HS-27A (cell line): ENCODE measurements at regions not wholly inside any gene's neighbourhood (a gene's known extent, or its start where the extent isn't known, plus 50 kb on each side); places are given as distances from the start of the nearest gene placed in this dataset.
A peak's percentile ranks its signal among the peaks of the same experiment; 100 is the strongest.

Experiments
- DNase-seq: peaks from one replicate; pipeline ENCODE4 v3.0.0-alpha.2; 2012; ENCODE audit warnings: low read depth, missing footprints

DNA sequence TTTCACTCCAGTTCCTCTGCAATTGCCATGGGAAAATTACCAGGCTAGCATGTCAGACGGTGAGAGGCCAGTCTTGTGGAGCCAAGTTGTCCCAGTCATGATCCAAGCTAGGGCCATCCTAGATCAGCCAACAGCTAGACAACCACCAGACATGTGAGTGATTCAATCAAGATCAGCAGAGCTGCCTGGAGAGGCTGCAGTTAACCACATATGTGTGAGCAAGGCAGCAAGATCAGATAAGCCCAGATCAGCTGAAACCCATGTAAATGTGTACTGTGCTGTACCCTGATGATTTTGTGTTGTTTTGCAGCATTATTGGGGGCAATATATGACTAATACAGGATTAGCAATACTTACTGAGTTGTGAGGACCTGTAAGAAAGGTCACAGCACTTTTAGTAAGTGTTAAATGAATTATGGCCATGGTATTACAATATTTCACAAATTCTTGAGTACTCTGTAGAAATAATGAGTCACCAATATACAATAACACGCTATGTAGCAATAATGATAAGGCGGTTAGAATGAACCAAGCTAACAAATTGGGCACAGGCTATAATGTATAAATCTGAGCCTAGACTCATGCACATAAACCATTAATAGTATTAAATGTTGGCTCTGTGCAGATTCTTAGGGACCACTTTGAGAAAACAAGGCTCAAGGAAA lies 91.4 kb downstream of the SUDS3 start:
- no peak for DNase-seq

DNA sequence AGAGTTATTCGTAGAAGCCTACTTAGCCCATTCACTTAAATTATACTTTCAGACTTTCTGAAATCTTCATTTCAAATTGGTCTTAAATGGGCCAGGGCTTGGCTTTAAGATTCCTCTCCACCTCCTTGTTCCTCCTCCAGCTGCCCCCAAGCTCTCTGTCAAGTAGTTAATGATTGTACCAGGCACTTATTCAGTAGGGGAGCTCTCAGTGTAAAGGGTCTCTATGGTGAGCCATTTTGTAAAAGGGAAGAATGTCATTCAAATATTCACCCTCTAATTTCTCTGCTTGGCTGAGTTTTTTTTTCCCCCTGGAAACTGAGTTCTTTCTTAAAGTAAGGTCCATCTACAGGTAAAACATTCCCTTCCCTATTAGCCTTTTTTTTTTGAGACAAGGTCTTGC lies 96.6 kb downstream of the SUDS3 start:
- no peak for DNase-seq

DNA sequence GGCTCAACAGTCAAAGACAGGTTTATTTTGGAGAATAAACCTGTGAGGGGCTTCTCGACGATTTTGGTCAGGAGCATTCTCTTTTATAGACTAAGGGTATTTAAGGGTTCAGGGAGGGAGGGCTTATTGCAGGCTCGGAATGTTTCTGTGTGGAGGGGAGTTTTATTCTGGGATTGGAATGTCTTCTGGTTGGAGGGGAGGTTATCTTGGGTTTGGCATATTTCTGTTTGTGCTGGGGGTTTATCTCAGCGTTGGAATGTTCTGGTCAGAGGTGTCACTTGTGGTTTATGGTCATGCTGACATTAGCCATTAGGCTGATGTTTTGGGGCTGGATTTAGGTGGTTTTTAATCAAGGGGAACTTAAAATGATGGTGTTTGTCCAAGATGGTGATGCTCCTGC lies 103.9 kb downstream of the SUDS3 start:
- no peak for DNase-seq

DNA sequence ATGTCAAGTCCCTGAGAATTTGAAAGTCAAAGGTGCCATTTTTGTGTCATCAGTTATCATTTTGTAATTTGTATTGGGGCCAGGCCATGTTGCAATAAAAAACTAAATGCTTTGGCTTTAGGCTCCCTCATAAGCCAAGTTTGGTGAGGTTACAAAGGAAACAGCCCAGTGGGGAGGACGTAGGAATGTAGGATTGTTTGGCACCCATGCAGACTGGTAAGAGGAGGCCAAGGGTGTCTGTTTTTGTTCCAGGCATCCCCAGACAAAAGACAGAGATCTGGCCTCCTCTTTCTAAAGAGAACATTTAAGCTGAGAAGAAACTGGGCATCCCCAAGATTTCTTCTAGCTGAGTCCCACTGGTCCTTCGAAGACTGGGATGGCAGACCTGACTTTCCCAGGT lies 111.7 kb downstream of the SUDS3 start:
- no peak for DNase-seq

DNA sequence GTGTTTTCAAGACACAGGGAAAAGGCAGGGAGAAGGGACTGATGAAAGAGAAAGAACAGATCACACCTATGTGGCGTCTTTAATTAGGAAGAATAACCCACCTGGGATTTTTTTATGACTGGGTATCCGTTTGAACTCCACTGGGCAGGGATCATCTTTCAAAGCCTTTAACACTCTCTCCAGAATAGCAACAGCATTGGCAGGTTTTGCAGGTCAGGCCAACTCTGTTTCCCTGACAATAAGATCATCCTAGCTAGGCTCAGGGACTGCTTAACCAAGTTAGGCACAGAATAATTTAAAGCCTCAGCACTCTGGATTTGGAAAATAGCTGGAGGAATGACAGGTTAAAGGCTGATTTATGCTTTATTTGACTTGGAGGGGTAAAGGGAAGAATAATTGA lies 117.6 kb downstream of the SUDS3 start:
- no peak for DNase-seq

DNA sequence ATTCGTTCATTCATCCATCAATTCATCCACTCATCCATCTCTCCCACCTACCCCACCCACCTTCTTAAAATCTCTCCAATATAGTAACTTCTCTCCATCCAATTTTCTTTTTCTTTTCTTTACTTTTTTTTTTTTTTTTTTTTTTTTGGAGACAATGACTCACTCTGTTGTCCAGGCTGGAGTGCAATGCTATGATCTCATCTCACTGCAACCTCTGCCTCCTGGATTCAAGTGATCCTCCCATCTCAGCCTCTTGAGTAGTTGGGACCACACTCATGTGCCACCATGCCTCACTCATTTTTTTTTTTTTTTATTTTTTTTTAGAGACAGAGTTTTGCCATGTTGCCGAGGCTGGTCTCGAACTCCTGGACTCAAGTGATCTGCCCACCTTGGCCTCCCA lies 118.4 kb downstream of the SUDS3 start:
- DNase-seq, result no peak

DNA sequence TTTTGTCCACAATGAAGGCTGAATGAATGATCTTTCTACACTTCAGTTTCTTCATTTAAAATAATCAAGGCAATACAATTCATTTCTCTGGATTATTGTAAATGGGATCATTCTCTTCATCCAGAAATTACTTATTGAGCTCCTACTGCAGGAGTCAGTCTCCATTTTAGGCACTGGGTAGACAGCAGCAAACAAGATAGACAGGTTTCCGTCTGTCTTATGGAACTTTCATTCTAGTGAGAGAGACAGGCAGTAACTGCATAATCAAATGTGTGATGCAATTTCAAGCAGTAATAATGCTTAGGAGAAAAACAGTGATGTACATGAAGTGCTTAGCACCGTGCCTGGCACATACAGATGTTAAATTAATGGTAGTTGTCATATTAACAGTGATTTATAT lies 118.9 kb downstream of the SUDS3 start:
- DNase-seq, result no peak

DNA sequence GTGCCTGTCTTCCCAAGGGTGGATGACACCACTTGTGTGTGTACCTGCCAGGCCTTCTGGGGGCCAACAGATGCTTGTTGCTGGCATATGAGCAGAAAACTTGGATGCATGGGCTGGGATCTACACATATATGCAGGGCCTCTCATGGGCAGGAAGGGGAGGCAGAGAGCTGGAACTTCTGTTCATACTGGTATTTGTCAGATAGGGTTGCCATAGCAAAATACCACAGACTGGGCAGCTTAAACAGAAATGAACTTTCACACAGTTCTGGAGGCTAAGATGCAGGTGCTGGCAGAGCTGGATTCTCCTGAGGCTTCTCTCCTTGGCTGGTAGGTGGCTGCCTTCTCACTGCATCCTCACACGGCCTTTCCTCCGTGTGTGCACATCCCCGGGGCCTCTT lies 121.8 kb downstream of the SUDS3 start:
- DNase-seq, result no peak

DNA sequence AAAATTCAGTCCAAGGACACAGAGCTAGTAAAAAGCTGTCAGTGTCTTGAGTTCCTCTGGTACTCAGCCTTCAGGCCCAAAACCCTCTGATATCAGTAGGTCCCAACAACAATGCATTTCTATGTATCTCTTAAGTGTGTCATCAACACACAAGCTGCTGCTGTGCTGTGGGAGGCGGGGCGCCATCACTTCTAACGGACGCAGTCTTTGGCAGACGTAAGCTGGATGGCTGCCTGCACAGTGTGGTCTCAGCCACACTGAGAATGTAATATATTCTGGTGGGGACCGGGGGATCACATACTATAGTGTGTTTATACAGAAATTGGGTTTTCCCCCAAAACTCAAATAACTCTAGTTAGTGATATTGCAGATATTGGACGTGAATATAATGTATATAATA lies 123.9 kb downstream of the SUDS3 start:
- no peak for DNase-seq

DNA sequence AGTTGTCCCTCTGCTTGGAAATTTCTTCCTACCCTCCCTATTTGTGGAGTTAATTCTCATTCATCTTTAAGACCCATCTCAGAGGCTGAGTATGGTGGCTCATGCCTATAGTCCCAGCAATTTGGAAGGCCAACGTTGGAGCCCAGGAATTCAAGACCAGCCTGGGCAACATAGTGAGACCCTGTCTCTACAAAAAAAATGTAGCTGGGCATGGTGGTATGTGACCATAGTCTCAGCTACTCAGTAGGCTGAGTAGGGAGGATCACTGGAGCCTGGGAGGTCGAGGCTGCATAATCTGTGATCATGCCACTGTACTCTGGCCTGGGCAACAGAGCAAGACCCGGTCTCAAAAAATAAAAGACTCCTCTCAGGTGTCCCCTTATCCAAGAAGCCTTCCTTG lies 125.1 kb downstream of the SUDS3 start:
- no peak for DNase-seq

DNA sequence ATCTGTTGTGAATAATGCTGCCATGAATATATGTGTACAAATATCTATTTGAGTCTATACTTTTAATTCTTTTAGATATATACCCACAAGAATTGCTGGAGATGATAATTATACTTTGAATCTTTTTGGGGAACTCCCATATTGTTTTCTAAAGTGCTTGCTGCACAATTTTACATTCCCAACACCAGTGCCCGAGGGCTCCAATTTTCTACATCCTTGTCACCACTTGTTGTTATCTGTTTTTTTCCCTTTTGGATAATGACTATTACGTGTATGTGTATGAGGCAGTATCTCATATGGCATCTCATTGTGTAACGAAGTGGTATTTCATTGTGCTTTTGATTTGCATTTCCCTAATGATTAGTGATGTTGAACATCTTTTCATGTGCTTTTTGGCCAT lies 127.1 kb downstream of the SUDS3 start:
- DNase-seq, result no peak

DNA sequence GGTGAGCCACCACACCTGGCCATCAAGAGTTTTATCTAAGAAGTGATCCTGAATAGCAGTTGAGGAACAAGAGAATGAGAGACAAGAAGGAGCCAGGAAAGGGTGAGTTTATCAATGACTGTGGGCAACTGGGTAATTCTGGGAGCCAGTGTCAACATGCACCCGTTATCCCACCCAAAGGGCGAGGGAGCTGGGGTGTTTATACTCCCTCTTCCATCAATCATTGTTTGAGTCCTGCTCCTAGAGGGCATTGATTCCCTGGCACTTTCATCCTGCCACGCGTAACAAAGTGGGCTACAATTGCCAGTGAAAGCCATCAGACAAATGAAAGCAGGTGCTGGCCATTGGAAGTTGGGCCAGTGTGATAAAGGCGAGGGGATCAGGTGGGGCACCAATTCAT lies 136.3 kb downstream of the SUDS3 start:
- no peak for DNase-seq

DNA sequence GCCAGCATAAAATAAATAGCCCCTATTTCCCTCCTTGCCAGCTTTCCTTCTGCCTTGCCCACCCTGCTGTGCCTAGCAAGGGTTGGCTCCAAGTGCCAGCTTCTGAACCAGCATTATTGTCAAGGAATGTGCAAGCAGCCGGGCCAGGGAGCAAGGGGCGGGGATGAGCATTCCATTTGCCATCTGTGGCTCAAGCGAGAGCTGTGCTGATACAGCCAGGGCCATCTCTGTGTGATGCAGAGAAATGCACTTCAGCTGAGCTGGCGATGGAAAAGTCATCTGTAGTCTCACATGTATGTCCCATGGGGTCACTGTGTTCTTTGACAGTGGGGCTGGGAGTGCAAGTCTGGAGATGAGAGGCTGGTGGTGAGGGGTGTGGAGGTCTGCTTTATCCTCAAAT lies 137.3 kb downstream of the SUDS3 start:
- peak; percentile 17 for DNase-seq

DNA sequence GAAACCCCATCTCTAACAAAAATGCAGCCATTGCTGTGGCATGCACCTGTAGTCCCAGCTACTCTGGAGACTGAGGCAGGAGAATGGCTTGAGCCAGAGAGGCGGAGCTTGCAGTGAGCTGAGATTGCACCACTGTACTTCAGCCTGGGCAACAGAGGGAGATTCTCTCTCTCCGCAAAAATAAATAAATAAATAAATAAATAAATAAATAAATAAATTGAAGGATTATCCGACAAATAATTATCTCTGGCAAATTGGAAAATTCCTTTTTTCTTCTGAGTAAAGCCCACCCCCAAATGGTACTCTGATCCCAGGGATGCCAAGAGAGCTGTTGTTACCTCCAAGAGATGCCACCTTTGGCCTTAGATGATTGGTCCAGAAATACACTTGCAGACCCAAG lies 137.9 kb downstream of the SUDS3 start:
- DNase-seq, result no peak

DNA sequence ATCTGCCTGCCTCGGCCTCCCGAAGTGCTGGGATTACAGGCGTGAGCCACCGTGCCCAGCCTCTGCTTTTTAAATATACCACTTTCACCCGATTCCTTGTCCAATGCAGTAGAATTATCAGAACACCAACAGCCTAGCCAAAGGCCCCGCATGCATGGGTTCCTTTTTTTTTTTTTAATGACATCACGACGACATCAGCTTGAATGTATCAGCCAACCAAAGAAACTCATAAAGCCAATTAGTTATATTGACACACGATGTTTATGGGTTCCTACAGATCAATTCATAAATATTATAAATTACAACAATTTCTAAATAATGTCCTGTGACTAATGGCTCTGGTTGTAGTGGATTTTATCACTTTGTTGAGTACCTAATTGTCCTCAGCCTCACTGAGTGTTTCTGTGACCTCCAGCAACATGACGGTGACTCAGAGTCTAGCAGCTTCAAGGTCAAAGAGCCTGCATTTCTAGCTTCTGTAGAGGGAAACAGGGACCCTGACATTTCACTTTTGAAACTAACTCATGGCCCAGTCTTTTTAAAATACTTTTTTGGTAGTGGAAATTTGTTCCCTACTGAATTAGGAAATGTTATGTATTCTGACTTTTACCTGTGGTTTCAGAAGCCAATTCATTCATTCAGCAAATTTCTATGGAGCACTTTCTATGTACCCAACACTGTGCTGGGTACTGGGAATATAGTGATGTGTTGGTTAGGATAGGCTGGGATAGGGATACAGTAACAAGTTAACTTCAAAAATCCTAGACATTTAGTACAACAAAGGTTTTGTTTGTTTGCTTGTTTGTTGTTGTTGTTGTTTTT lies 144.1 kb downstream of the SUDS3 start:
- DNase-seq, result no peak

DNA sequence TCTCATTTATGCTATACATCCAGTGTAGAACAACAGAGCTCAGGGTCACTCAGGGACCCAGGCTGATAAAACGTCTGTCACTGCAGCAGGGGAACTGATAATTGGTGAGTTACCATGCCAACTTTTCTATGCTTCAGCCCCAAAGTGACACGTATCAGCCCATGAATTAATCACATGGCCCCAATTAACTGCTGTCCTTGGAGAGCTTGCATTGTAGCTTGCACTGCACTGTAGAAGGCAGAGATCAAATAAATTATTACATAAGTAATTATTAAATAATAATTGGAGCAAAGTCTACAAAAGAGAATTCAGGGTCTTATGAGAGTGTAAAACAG lies 144.6 kb downstream of the SUDS3 start:
- DNase-seq, result no peak

DNA sequence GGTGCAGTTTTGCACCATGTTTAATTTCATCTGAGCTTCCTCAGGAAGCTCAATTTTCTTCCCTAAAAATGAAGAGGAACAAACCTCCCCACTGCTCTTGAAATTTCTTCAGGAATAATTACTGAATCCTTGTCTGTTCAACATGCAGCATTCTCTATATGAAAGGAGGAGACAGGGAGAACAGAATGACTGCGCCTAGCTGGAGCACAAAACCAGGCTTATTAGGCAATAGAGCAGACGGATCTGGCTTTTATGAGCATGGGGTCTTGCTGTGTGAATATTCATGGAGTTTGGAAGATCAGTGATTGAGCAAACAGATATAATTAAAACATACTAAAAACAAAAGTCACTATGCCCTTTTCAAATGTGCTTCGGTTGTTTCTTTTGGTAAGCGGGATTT lies 148.1 kb downstream of the SUDS3 start:
- no peak for DNase-seq

DNA sequence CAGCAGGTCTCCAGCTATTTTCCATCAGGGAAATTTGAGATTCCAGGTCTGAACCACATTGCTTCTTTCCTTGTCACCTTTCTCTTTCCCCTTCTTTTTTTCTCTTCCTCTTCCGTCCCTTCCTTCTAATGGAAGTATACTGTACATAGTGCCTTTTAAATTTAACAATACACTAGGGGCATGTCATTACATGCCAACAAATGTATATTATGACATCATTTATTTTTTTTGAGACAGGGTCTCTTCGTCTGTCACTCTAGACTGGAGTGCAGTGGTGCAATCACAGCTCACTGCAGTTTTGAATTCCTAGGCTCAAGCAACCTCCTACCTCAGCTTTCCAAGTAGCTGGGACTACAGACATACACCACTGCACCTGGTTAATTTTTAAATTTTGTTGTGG lies 148.9 kb downstream of the SUDS3 start:
- DNase-seq, result no peak

DNA sequence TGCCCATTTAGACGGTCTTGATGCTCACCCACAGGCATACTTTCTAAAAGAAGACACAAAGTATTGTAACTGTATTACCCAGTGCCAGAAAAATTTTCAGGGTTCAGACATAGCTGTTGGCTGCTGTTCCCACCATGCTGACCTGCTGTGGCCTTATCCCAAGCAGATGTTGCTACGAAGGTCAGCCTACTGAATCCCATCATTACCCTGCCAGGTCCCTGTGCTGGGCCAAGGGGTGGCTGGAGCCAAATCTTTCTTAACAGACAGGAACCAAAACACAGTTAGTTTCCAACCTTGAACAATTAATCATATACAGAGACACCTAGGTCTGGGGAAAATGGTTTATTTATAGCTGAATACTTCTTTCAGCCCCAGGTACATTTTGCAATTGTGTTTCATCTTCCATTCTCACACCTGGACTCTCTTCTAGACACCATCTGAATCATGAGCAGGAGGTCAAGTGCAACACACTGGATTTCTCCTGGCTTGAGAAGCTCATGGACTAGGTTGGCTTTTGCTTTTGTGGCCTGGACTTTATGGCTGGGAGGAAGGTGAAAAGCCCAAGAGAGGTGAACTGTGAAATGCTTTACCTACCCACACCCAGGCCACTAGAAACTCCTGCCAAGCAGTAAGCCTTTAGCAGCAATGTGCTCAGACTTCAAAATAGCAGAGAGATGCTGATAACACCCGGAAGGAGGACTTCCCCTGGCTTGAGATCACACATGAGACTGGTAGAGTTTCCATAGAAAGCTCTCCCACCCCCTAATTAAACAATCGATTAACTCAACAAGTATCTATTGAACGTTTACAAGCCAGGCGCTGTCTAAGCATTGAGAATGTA lies 150.1 kb downstream of the SUDS3 start:
- no peak for DNase-seq

DNA sequence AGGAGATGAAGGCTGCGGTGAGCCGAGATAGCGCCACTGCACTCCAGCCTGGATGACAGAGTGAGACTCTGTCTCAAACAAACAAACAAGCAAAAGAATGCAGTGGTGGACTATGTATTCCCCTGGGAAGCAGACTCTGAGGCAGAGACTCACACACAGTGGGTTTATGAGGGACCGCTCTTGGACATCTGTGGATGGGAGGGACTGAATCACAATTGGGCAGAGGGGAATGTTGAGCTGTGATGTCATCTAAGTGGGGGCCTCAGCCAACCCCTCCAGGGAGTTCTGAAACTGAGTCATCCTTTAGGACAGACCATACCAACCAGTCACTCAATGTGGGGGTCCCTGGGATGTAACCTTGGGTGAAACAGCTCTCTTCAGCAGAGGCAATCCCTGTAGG lies 151.0 kb downstream of the SUDS3 start:
- DNase-seq, result no peak

DNA sequence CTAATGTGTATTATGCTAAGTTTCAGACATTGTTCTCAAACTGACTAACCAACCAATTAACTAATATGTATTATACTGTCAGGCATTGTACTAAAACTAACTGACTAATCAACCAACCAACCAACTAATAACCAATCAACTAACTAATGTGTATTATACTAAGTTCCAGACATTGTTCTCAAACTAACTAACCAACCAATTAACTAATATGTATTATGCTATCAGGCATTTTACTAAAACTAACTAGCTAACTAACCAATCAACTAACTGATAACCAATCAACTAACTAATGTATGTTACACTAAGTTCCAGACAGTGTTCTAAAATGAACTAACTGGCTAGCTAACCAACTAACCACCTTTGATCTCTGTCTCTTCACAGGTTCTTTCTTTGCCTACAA lies 152.3 kb downstream of the SUDS3 start:
- DNase-seq, result no peak

DNA sequence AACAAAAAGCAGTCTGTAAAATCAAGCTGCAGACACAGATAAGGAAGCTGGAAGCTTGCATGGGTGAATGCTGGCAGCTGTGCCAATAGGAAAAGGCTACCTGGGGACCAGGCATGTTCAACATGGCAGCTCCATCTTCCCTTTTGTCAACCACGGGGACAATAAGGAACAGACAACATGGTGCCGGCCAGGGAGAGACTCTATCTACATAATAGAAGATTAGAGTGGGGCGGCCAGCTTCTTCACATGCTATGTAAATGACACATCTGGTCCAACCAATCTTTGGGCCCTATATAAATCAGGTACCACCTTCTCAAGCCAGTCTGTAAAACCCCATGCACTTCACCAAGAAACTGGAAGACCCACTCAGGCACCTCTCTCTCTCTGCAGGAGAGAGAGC lies 157.6 kb downstream of the SUDS3 start:
- no peak for DNase-seq

DNA sequence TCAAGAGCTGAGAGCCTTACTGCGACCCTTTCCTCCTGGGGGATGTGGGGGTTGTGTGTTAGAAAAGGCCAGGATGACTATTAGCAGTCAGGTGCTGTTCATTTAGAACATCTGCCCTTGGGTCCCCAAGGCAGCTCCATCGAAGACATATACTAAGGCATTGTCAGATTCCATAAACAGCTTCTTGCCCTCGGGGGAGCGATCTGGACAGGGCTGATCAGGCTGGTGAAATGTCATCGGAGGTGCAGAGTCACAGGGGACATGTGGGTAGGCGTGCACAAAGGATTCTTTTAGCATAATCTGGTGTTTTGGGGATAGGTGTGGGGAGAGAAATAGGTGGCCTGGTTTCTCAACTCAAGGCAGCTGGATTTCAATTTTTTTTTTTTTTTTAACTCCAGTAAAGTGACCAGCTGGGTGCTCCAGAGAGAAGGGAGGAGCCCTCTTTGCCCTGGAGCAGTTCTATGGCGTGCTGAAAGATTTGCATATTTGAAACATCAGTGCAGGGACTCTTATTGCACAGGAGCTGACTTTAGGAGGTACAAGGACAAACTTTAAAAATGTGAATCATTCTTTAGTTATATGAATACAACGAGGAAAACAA lies 160.1 kb downstream of the SUDS3 start:
- no peak for DNase-seq
